ENCODE measurements at regions not wholly inside any gene's neighbourhood (a gene's known extent, or its start where the extent isn't known, plus 50 kb on each side); places are given as distances from the start of the nearest gene placed in this dataset.

- peaks cover 3% of the 10 kb centered on the region for H3K27me3 Mint-ChIP-seq
- no peak overlapping the region for H3K4me3 Mint-ChIP-seq
- ATAC-seq (ENCODE audit: low read depth) (no peak), DNase-seq (no peak)
- H3K36me3 Mint-ChIP-seq (ENCODE audit: low read depth) = no peaks in the 10 kb centered on the region
- ChIA-PET CTCF (no interaction called here), POLR2A (no interaction called here)
- H3K9me3 Mint-ChIP-seq = peaks cover 7% of the 10 kb centered on the region
- intact Hi-C loops (cut with micrococcal nuclease) = no loop called here
- no peak for TF ChIP-seq CTCF (IDR thresholded peaks at IDR 0.05)
- H3K27ac Mint-ChIP-seq = no peak overlapping the region
- H3K4me1 Mint-ChIP-seq = no peaks in the 10 kb centered on the region
Observed at GRCh38 chr12:90393652-90394051, 561.3 kb downstream of the CCER1 start.

GRCh38 chr12:90393089-90393488 lies 561.9 kb downstream of the CCER1 start:
- Mint-ChIP-seq H3K4me3 (no peak overlapping the region), H3K4me1 (no peaks in the 10 kb centered on the region), H3K9me3 (peaks cover 8% of the 10 kb centered on the region), H3K27ac (no peak overlapping the region), H3K36me3 (ENCODE audit: low read depth) (no peaks in the 10 kb centered on the region), H3K27me3 (peaks cover 3% of the 10 kb centered on the region)
- DNase-seq = no peak
- ATAC-seq (ENCODE audit: low read depth) = no peak
- no peak for TF ChIP-seq CTCF (IDR thresholded peaks at IDR 0.05)
- intact Hi-C loops (cut with micrococcal nuclease) = no loop called here
- POLR2A ChIA-PET = no interaction called here
- CTCF ChIA-PET = no interaction called here

- peaks cover 9% of the 10 kb centered on the region for H3K9me3 Mint-ChIP-seq
- no peak for ATAC-seq (ENCODE audit: low read depth)
- no peak for TF ChIP-seq CTCF (IDR thresholded peaks at IDR 0.05)
- DNase-seq = no peak
- no peak overlapping the region for H3K4me3 Mint-ChIP-seq
- H3K27me3 Mint-ChIP-seq = peaks cover 3% of the 10 kb centered on the region
- no peaks in the 10 kb centered on the region for H3K36me3 Mint-ChIP-seq (ENCODE audit: low read depth)
- no peaks in the 10 kb centered on the region for H3K4me1 Mint-ChIP-seq
- intact Hi-C loops (cut with micrococcal nuclease) = no loop called here
- no peak overlapping the region for H3K27ac Mint-ChIP-seq
- ChIA-PET CTCF (no interaction called here), POLR2A (no interaction called here)
Observed at GRCh38 chr12:90390947-90391346, 564.0 kb downstream of the CCER1 start.

- no peak for ATAC-seq (ENCODE audit: low read depth)
- no peaks in the 10 kb centered on the region for H3K9me3 Mint-ChIP-seq
- intact Hi-C loops (cut with micrococcal nuclease) = no loop called here
- no peak overlapping the region for H3K4me3 Mint-ChIP-seq
- TF ChIP-seq CTCF (IDR thresholded peaks at IDR 0.05) = no peak
- H3K4me1 Mint-ChIP-seq = no peaks in the 10 kb centered on the region
- H3K36me3 Mint-ChIP-seq (ENCODE audit: low read depth) = no peaks in the 10 kb centered on the region
- H3K27me3 Mint-ChIP-seq = no peaks in the 10 kb centered on the region
- ChIA-PET POLR2A (no interaction called here), CTCF (no interaction called here)
- H3K27ac Mint-ChIP-seq = no peak overlapping the region
- DNase-seq = no peak
Observed at GRCh38 chr12:90368081-90368480, 586.9 kb downstream of the CCER1 start.

- intact Hi-C loops (cut with micrococcal nuclease) = no loop called here
- Mint-ChIP-seq H3K4me1 (no peaks in the 10 kb centered on the region), H3K36me3 (ENCODE audit: low read depth) (no peaks in the 10 kb centered on the region), H3K4me3 (no peak overlapping the region), H3K27ac (no peak overlapping the region), H3K9me3 (no peaks in the 10 kb centered on the region), H3K27me3 (no peaks in the 10 kb centered on the region)
- TF ChIP-seq CTCF (IDR thresholded peaks at IDR 0.05) = no peak
- POLR2A ChIA-PET = no interaction called here
- no peak for ATAC-seq (ENCODE audit: low read depth)
- no peak for DNase-seq
- CTCF ChIA-PET = no interaction called here
Observed at GRCh38 chr12:90366286-90366685, 588.7 kb downstream of the CCER1 start.

Measured in activated B cell treated with CpG ODN at 0.5 μM for 24 hours (primary cell).